Glutamatergic neuron (in vitro differentiated cells): ENCODE measurements at regions not wholly inside any gene's neighbourhood (a gene's known extent, or its start where the extent isn't known, plus 50 kb on each side); places are given as distances from the start of the nearest gene placed in this dataset.
A peak's percentile ranks its signal among the peaks of the same experiment; 100 is the strongest.

Experiments used
- DNase-seq: peaks from one replicate; pipeline ENCODE4 v3.0.0; 2022
- H3K27ac Mint-ChIP-seq: one replicate; pipeline ENCODE4 v1.8.0; 2020; ENCODE audit warnings: mild to moderate bottlenecking, mixed read lengths, inconsistent platforms; ENCODE audit not compliant: unreplicated experiment
- H3K27me3 Mint-ChIP-seq: one replicate; pipeline ENCODE4 v1.8.0; 2020; ENCODE audit warnings: mild to moderate bottlenecking, moderate library complexity, mixed read lengths, inconsistent platforms; ENCODE audit not compliant: unreplicated experiment
- H3K36me3 Mint-ChIP-seq: one replicate; pipeline ENCODE4 v1.8.0; 2020; ENCODE audit warnings: mild to moderate bottlenecking, mixed read lengths, inconsistent platforms; ENCODE audit not compliant: unreplicated experiment
- H3K4me1 Mint-ChIP-seq: one replicate; pipeline ENCODE4 v1.8.0; 2020; ENCODE audit warnings: mild to moderate bottlenecking, low read depth, mixed read lengths, inconsistent platforms; ENCODE audit not compliant: unreplicated experiment
- H3K4me3 Mint-ChIP-seq: one replicate; pipeline ENCODE4 v1.8.0; 2020; ENCODE audit warnings: mild to moderate bottlenecking, mixed read lengths, inconsistent platforms; ENCODE audit not compliant: unreplicated experiment
- H3K9me3 Mint-ChIP-seq: one replicate; pipeline ENCODE4 v1.8.0; 2020; ENCODE audit warnings: mild to moderate bottlenecking, moderate library complexity, mixed read lengths, inconsistent platforms; ENCODE audit not compliant: unreplicated experiment
- CTCF ChIP-seq: fragments of 200-600 bp; sonication (generic); IDR thresholded peaks from one replicate; pipeline ENCODE4 v1.5.0; 2021; ENCODE audit not compliant: partially characterized antibody, unreplicated experiment

GRCh38 chr1:38546636-38547035 lies 312.9 kb downstream of the RRAGC start:
- Mint-ChIP-seq H3K4me3 (no peak overlapping the region), H3K27ac (peak overlapping the region; percentile 57)

GRCh38 chr1:38541223-38541622 lies 318.3 kb downstream of the RRAGC start:
- H3K4me3 Mint-ChIP-seq, result no peak overlapping the region
- H3K27me3 Mint-ChIP-seq, result peaks cover 7% of the 10 kb centered on the region
- H3K27ac Mint-ChIP-seq, result no peak overlapping the region
- no peaks in the 10 kb centered on the region for H3K9me3 Mint-ChIP-seq
- DNase-seq, result no peak
- no peaks in the 10 kb centered on the region for H3K36me3 Mint-ChIP-seq
- TF ChIP-seq CTCF, result no peak
- H3K4me1 Mint-ChIP-seq, result peaks cover 15% of the 10 kb centered on the region

More at GRCh38 chr1:38546636-38547035, 312.9 kb downstream of the RRAGC start:
- H3K36me3 Mint-ChIP-seq, result no peaks in the 10 kb centered on the region
- DNase-seq, result no peak
- no peak for TF ChIP-seq CTCF
- H3K4me1 Mint-ChIP-seq, result peaks cover 24% of the 10 kb centered on the region
- no peaks in the 10 kb centered on the region for H3K9me3 Mint-ChIP-seq
- peaks cover 1% of the 10 kb centered on the region for H3K27me3 Mint-ChIP-seq

- TF ChIP-seq CTCF, result no peak
- H3K9me3 Mint-ChIP-seq, result no peaks in the 10 kb centered on the region
- peaks cover 14% of the 10 kb centered on the region for H3K4me1 Mint-ChIP-seq
- H3K27me3 Mint-ChIP-seq, result peaks cover 8% of the 10 kb centered on the region
- no peaks in the 10 kb centered on the region for H3K36me3 Mint-ChIP-seq
- no peak overlapping the region for H3K4me3 Mint-ChIP-seq
- no peak for DNase-seq
- peak overlapping the region; percentile 6 for H3K27ac Mint-ChIP-seq
Measured at GRCh38 chr1:38539931-38540330, 319.6 kb downstream of the RRAGC start.

- peaks cover 21% of the 10 kb centered on the region for H3K4me1 Mint-ChIP-seq
- H3K27me3 Mint-ChIP-seq, result peaks cover 7% of the 10 kb centered on the region
- no peaks in the 10 kb centered on the region for H3K9me3 Mint-ChIP-seq
- no peak overlapping the region for H3K27ac Mint-ChIP-seq
- no peaks in the 10 kb centered on the region for H3K36me3 Mint-ChIP-seq
- DNase-seq, result no peak
- no peak for TF ChIP-seq CTCF
- H3K4me3 Mint-ChIP-seq, result no peak overlapping the region
Measured at GRCh38 chr1:38538834-38539233, 320.7 kb downstream of the RRAGC start.

GRCh38 chr1:38536089-38536488 lies 323.5 kb downstream of the RRAGC start:
- DNase-seq, result no peak
- Mint-ChIP-seq H3K4me3 (no peak overlapping the region), H3K4me1 (peaks cover 22% of the 10 kb centered on the region)

More at GRCh38 chr1:38536089-38536488, 323.5 kb downstream of the RRAGC start:
- Mint-ChIP-seq H3K27ac (no peak overlapping the region), H3K9me3 (no peaks in the 10 kb centered on the region), H3K36me3 (no peaks in the 10 kb centered on the region), H3K27me3 (peaks cover 6% of the 10 kb centered on the region)
- TF ChIP-seq CTCF, result no peak
